Activated naive CD4-positive, alpha-beta T cell (primary cell): ENCODE measurements at regions not wholly inside any gene's neighbourhood (a gene's known extent, or its start where the extent isn't known, plus 50 kb on each side); places are given as distances from the start of the nearest gene placed in this dataset.

Experiments
- DNase-seq, 4 experiments: peaks; one replicate each; lab custom pipeline; 2025; lab: John Stamatoyannopoulos, UW

- DNase-seq: no peak
Observed at GRCh38 chr6:120230008-120230407, 880.4 kb upstream of the MAN1A1 start.

GRCh38 chr6:120228297-120228696, 878.7 kb upstream of the MAN1A1 start:
- DNase-seq: no peak

- DNase-seq: no peak
Observed at GRCh38 chr6:120219339-120219738, 869.8 kb upstream of the MAN1A1 start.

- no peak for DNase-seq
Observed at GRCh38 chr6:120214088-120214499, 864.5 kb upstream of the MAN1A1 start.

- no peak for DNase-seq
Observed at GRCh38 chr6:120211955-120212792, 862.6 kb upstream of the MAN1A1 start.

GRCh38 chr6:120202878-120203277, 853.3 kb upstream of the MAN1A1 start:
- no peak for DNase-seq

- no peak for DNase-seq
Observed at GRCh38 chr6:120200853-120201252, 851.3 kb upstream of the MAN1A1 start.

GRCh38 chr6:120198033-120198432, 848.5 kb upstream of the MAN1A1 start:
- DNase-seq: no peak

- no peak for DNase-seq
Observed at GRCh38 chr6:120186080-120186479, 836.5 kb upstream of the MAN1A1 start.

GRCh38 chr6:120173250-120173649, 823.7 kb upstream of the MAN1A1 start:
- DNase-seq: no peak

GRCh38 chr6:120164531-120164930, 815.0 kb upstream of the MAN1A1 start:
- no peak for DNase-seq

GRCh38 chr6:120157873-120158272, 808.3 kb upstream of the MAN1A1 start:
- DNase-seq: no peak

GRCh38 chr6:120147071-120147871, 797.7 kb upstream of the MAN1A1 start:
- DNase-seq: no peak

- no peak for DNase-seq
Observed at GRCh38 chr6:120141601-120142000, 792.0 kb upstream of the MAN1A1 start.

GRCh38 chr6:120137492-120137891, 787.9 kb upstream of the MAN1A1 start:
- DNase-seq: no peak

- no peak for DNase-seq
Observed at GRCh38 chr6:120129228-120129627, 779.7 kb upstream of the MAN1A1 start.

GRCh38 chr6:120122401-120122800, 772.8 kb upstream of the MAN1A1 start:
- no peak for DNase-seq

GRCh38 chr6:120116343-120116742, 766.8 kb upstream of the MAN1A1 start:
- no peak for DNase-seq

- no peak for DNase-seq
Observed at GRCh38 chr6:120112980-120113379, 763.4 kb upstream of the MAN1A1 start.

GRCh38 chr6:120111001-120111400, 761.4 kb upstream of the MAN1A1 start:
- DNase-seq: no peak

GRCh38 chr6:120108061-120108795, 758.7 kb upstream of the MAN1A1 start:
- no peak for DNase-seq

GRCh38 chr6:120103618-120104017, 754.1 kb upstream of the MAN1A1 start:
- no peak for DNase-seq
